ENCODE measurements at regions not wholly inside any gene's neighbourhood (a gene's known extent, or its start where the extent isn't known, plus 50 kb on each side); places are given as distances from the start of the nearest gene placed in this dataset.

- H3F3A ChIP-seq (ENCODE audit: low read length, unreplicated experiment), result no peaks in the 10 kb centered on the region
- H4K20me1 ChIP-seq (ENCODE audit: low read length), result no peaks in the 10 kb centered on the region
- H3K36me3 ChIP-seq (ENCODE audit: low read depth, low read length), result no peaks in the 10 kb centered on the region
- ChIA-PET CTCF (no interaction called here), POLR2A (ENCODE audit: unreplicated experiment) (no interaction called here)
- H3K9me2 ChIP-seq (replicated peaks; ENCODE audit: low read length), result no peaks in the 10 kb centered on the region
- no peaks in the 10 kb centered on the region for H3K9me3 ChIP-seq (ENCODE audit: low read length)
- TF ChIP-seq EZH2 (IDR thresholded peaks at IDR 0.05; ENCODE audit: low read length, unreplicated experiment), result no peak
- TF ChIP-seq EZH2phosphoT487 (IDR thresholded peaks at IDR 0.05; ENCODE audit: borderline replicate concordance, low read length), result no peak
- TF ChIP-seq CTCF (conservative IDR thresholded peaks at IDR 0.05; ENCODE audit: low read depth, low read length), result no peak
- ATAC-seq, result no peak
- intact Hi-C loops (cut with micrococcal nuclease), result no loop called here
- no peaks in the 10 kb centered on the region for H3K27me3 ChIP-seq (ENCODE audit: low read length)
- H3K27ac ChIP-seq (ENCODE audit: low read length), result no peak overlapping the region
- BruUV-seq (replicated peaks), result no TSS peak
- no peaks in the 10 kb centered on the region for H3K79me2 ChIP-seq (ENCODE audit: low read length)
- H2AFZ ChIP-seq (ENCODE audit: low read length), result no peak overlapping the region; the same call in 1 of the 2 replicates
- peak; percentile 31 for DNase-seq
- 0 out of 2 replicates have a peak, but pooled peaks cover 9% of the 10 kb centered on the region for H3K4me1 ChIP-seq (ENCODE audit: insufficient read depth, low read length)
- H3K4me3 ChIP-seq (ENCODE audit: low read length), result no peak overlapping the region
- no peak overlapping the region for H3K4me2 ChIP-seq (ENCODE audit: low read length)
- H3K9ac ChIP-seq (ENCODE audit: low read length), result no peak overlapping the region
These were observed 500.0 kb downstream of the SPATA31D1 start for GRCh38 chr9:82488313-82489200.

GRCh38 chr9:82489201-82489821 lies 500.7 kb downstream of the SPATA31D1 start:
- Histone ChIP-seq H3K9ac (ENCODE audit: low read length) (no peak overlapping the region), H3K27ac (ENCODE audit: low read length) (no peak overlapping the region), H4K20me1 (ENCODE audit: low read length) (no peaks in the 10 kb centered on the region), H3K36me3 (ENCODE audit: low read depth, low read length) (no peaks in the 10 kb centered on the region), H3K4me3 (ENCODE audit: low read length) (no peak overlapping the region), H3K79me2 (ENCODE audit: low read length) (no peaks in the 10 kb centered on the region), H3K4me1 (ENCODE audit: insufficient read depth, low read length) (0 out of 2 replicates have a peak, but pooled peaks cover 9% of the 10 kb centered on the region), H3K9me2 (replicated peaks; ENCODE audit: low read length) (no peaks in the 10 kb centered on the region), H3K4me2 (ENCODE audit: low read length) (no peak overlapping the region), H3F3A (ENCODE audit: low read length, unreplicated experiment) (no peaks in the 10 kb centered on the region), H3K27me3 (ENCODE audit: low read length) (no peaks in the 10 kb centered on the region), H3K9me3 (ENCODE audit: low read length) (no peaks in the 10 kb centered on the region), H2AFZ (ENCODE audit: low read length) (no peak overlapping the region; the same call in 1 of the 2 replicates)
- DNase-seq (peak; percentile 28), ATAC-seq (no peak)
- intact Hi-C loops (cut with micrococcal nuclease), result no loop called here
- ChIA-PET CTCF (no interaction called here), POLR2A (ENCODE audit: unreplicated experiment) (no interaction called here)
- TF ChIP-seq EZH2 (IDR thresholded peaks at IDR 0.05; ENCODE audit: low read length, unreplicated experiment) (no peak), CTCF (conservative IDR thresholded peaks at IDR 0.05; ENCODE audit: low read depth, low read length) (no peak), EZH2phosphoT487 (IDR thresholded peaks at IDR 0.05; ENCODE audit: borderline replicate concordance, low read length) (no peak)
- no TSS peak for BruUV-seq (replicated peaks)

Data from PC-3 (cell line).